OCI-LY3 (cell line): ENCODE measurements at regions not wholly inside any gene's neighbourhood (a gene's known extent, or its start where the extent isn't known, plus 50 kb on each side); places are given as distances from the start of the nearest gene placed in this dataset.

Source experiments
- H2AFZ ChIP-seq: fragments of 200-600, 300-600 bp; shearing (Covaris generic); 2 replicates; pipeline ENCODE4 v1.6.0; 2014; ENCODE audit warnings: antibody characterized with exemption, low read depth, low read length
- H3K27ac ChIP-seq: fragments of 200-600, 300-600 bp; sonication (generic); 2 replicates; pipeline ENCODE4 v1.5.1; 2014; ENCODE audit warnings: mild to moderate bottlenecking, low read length, moderate library complexity, mixed read lengths
- H3K27me3 ChIP-seq: fragments of 200-600, 300-600 bp; sonication (generic); 2 replicates; pipeline ENCODE4 v1.6.1; 2014; ENCODE audit warnings: low read depth, low read length, mixed read lengths
- H3K36me3 ChIP-seq: fragments of 200-600, 300-600 bp; sonication (generic); replicated peaks from 2 replicates; pipeline ENCODE3; 2014; ENCODE audit warnings: low read depth, low read length, mixed read lengths
- H3K4me1 ChIP-seq: fragments of 300-600, 200-600 bp; sonication (generic); 2 replicates; pipeline ENCODE4 v1.6.1; 2014; ENCODE audit warnings: low read length, mixed read lengths
- H3K4me2 ChIP-seq: fragments of 200-600, 300-600 bp; sonication (generic); 2 replicates; pipeline ENCODE4 v1.6.1; 2014; ENCODE audit warnings: low read length, mixed read lengths
- H3K4me3 ChIP-seq: fragments of 300-600, 200-600 bp; sonication (generic); 2 replicates; pipeline ENCODE4 v1.5.1; 2014; ENCODE audit warnings: antibody characterized with exemption, mild to moderate bottlenecking, low read length, moderate library complexity
- H3K79me2 ChIP-seq: fragments of 300-600, 200-600 bp; shearing (Covaris generic); 2 replicates; pipeline ENCODE4 v1.6.1; 2014; ENCODE audit warnings: mild to moderate bottlenecking, low read length, mixed read lengths
- H3K9ac ChIP-seq: fragments of 300-600, 200-600 bp; shearing (Covaris generic); 2 replicates; pipeline ENCODE4 v1.6.0; 2014; ENCODE audit warnings: mild to moderate bottlenecking, low read length, moderate library complexity
- H3K9me3 ChIP-seq: fragments of 200-600, 300-600 bp; shearing (Covaris generic); 2 replicates; pipeline ENCODE4 v1.6.1; 2014; ENCODE audit warnings: low read length, mixed read lengths; ENCODE audit not compliant: insufficient read depth
- H4K20me1 ChIP-seq: fragments of 200-600, 300-600 bp; sonication (generic); 2 replicates; pipeline ENCODE4 v1.6.1; 2016; ENCODE audit warnings: low read length, mixed read lengths; ENCODE audit not compliant: insufficient read depth
- EZH2phosphoT487 ChIP-seq: fragments of 200-600 bp; shearing (Covaris generic); IDR thresholded peaks from 2 replicates; pipeline ENCODE4 v1.6.1; 2018; ENCODE audit warnings: antibody characterized with exemption, mixed run types, low read depth
- TF ChIP-seq, protein P1 (sequence below): fragments of 200-600, 300-600 bp; sonication (generic); IDR thresholded peaks from 2 replicates; pipeline ENCODE4 v1.5.1; 2014; ENCODE audit warnings: antibody characterized with exemption, low read length, low read depth

DNA sequence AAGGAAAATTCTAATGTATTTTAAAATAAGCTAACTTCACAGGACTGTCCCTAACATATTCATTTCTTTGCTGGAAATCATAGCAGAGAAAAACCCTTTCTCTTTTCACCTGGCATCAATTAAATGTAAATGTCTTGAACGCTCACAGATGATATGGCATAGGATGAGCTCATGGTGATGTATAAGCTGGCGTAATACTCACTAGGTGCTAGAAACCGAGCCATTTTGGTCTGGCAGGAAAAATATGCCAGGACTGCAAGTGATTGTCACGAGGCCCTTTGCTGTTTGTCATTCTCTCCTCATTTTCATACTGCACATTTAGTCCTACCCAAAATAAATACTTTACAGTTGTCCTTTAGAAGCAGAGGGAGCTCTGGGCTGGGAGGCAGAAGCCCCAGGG, 222.7 kb upstream of the LNX1 start:
- no peaks in the 10 kb centered on the region for H3K27me3 ChIP-seq
- H3K36me3 ChIP-seq = no peaks in the 10 kb centered on the region
- no peaks in the 10 kb centered on the region for H3K4me1 ChIP-seq
- TF ChIP-seq EZH2phosphoT487 = no peak
- H3K9me3 ChIP-seq = no peaks in the 10 kb centered on the region
- H3K4me3 ChIP-seq = no peak overlapping the region
- H3K4me2 ChIP-seq = no peak overlapping the region
- no peaks in the 10 kb centered on the region for H3K79me2 ChIP-seq
- H2AFZ ChIP-seq = no peak overlapping the region
- no peak overlapping the region for H3K27ac ChIP-seq
- H4K20me1 ChIP-seq = no peaks in the 10 kb centered on the region
- H3K9ac ChIP-seq = no peak overlapping the region

DNA sequence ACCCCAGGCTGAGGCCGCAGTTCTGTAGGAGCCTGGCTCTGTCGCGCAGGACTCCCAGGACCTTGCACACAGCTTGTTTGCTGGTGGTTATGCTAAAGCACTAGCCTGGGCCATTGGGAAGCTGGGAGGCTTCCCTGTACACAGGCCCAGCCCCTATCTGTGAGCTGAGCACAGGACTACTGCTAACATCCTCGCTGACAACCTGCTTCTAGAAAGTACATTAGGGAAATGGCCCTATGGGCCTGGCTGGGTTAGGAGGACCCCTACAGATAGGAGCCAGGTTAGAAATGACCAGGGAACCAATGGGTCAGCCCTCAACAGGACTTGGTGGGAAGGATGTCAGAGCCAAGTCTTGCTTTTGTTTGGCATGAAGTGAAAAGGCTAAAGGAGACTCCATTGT, 219.4 kb upstream of the LNX1 start:
- Histone ChIP-seq H3K9ac (no peak overlapping the region), H2AFZ (no peak overlapping the region), H3K27ac (no peak overlapping the region), H3K27me3 (no peaks in the 10 kb centered on the region), H3K9me3 (no peaks in the 10 kb centered on the region), H3K36me3 (no peaks in the 10 kb centered on the region), H3K4me3 (no peak overlapping the region), H3K4me1 (no peaks in the 10 kb centered on the region), H3K4me2 (no peak overlapping the region), H3K79me2 (no peaks in the 10 kb centered on the region), H4K20me1 (no peaks in the 10 kb centered on the region)
- no peak for TF ChIP-seq EZH2phosphoT487
- TF ChIP-seq, protein P1, sequence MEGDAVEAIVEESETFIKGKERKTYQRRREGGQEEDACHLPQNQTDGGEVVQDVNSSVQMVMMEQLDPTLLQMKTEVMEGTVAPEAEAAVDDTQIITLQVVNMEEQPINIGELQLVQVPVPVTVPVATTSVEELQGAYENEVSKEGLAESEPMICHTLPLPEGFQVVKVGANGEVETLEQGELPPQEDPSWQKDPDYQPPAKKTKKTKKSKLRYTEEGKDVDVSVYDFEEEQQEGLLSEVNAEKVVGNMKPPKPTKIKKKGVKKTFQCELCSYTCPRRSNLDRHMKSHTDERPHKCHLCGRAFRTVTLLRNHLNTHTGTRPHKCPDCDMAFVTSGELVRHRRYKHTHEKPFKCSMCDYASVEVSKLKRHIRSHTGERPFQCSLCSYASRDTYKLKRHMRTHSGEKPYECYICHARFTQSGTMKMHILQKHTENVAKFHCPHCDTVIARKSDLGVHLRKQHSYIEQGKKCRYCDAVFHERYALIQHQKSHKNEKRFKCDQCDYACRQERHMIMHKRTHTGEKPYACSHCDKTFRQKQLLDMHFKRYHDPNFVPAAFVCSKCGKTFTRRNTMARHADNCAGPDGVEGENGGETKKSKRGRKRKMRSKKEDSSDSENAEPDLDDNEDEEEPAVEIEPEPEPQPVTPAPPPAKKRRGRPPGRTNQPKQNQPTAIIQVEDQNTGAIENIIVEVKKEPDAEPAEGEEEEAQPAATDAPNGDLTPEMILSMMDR = no peak

DNA sequence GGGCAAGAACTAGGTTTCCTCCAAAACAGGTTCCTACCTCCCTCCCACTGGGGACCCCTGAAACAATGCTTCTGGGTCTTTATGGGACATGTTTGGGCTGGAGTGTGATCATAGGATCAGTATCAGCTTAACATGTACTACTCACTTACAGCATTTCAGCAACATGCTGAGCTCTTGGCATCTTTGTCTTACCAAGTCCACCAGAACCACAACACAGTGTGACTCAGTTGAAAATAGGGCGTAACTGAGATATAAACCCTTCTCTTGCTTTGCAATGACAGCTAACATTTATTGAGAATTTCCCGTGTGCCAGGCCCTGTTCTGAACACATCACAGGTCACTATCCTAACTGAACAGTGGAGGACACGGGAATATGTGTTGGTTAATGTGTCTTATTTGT, 218.5 kb upstream of the LNX1 start:
- Histone ChIP-seq H3K9me3 (no peaks in the 10 kb centered on the region), H3K4me3 (no peak overlapping the region), H3K9ac (no peak overlapping the region), H3K36me3 (no peaks in the 10 kb centered on the region), H3K27ac (no peak overlapping the region), H2AFZ (no peak overlapping the region), H3K4me1 (no peaks in the 10 kb centered on the region), H3K27me3 (no peaks in the 10 kb centered on the region), H3K79me2 (no peaks in the 10 kb centered on the region), H4K20me1 (no peaks in the 10 kb centered on the region), H3K4me2 (no peak overlapping the region)
- TF ChIP-seq, protein P1 = no peak
- no peak for TF ChIP-seq EZH2phosphoT487

DNA sequence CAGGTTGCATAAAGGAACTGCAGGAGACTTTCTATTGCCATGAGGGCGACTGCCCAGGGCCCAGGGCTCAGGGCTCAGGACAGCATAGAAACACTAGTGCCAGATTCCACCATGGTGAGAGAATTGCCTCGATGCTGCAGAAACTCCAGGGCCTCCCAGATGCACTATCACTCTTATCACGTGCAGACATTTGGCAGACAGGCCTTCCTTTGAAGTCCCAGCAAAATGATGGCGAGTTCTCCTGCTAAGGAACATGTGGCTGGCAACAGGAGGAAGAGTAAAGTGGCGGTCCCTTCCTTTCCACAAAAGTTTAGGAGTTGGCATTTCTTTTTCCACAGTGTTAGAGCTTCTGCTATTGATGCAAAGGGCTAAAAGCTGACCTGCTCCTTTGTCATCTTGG, 214.0 kb upstream of the LNX1 start:
- TF ChIP-seq, protein P1 = no peak
- no peak for TF ChIP-seq EZH2phosphoT487
- Histone ChIP-seq H3K9me3 (no peaks in the 10 kb centered on the region), H3K27me3 (no peaks in the 10 kb centered on the region), H3K79me2 (no peaks in the 10 kb centered on the region), H3K9ac (no peak overlapping the region), H3K4me3 (no peak overlapping the region), H3K4me2 (no peak overlapping the region), H3K4me1 (no peaks in the 10 kb centered on the region), H4K20me1 (no peaks in the 10 kb centered on the region), H2AFZ (no peak overlapping the region), H3K36me3 (no peaks in the 10 kb centered on the region), H3K27ac (no peak overlapping the region)

DNA sequence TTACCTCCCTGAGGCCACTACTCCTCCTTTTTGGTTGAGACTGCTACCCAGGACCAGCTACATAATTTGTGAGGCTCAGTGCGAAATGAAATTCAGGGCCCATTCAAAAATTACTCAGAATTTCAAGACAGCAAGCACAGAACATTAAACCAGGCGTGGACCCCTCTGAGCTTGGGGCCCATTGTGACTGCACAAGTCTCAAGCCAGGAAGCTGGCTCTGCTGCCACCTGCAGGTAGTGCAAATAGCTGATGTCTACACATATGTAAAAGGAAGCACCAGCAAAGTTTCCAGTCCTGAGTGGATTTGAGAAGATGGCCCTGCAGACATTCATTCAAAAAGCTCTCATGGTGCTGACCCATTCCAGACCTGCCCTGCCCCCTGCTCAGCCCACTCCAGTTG, 213.4 kb upstream of the LNX1 start:
- Histone ChIP-seq H3K4me1 (no peaks in the 10 kb centered on the region), H3K4me3 (no peak overlapping the region), H2AFZ (no peak overlapping the region), H3K79me2 (no peaks in the 10 kb centered on the region), H3K36me3 (no peaks in the 10 kb centered on the region), H4K20me1 (no peaks in the 10 kb centered on the region), H3K27me3 (no peaks in the 10 kb centered on the region), H3K9ac (no peak overlapping the region), H3K9me3 (no peaks in the 10 kb centered on the region), H3K27ac (no peak overlapping the region), H3K4me2 (no peak overlapping the region)
- TF ChIP-seq EZH2phosphoT487 = no peak
- TF ChIP-seq, protein P1 = peak; percentile 79
